T1000 (cell line): ENCODE measurements at regions not wholly inside any gene's neighbourhood (a gene's known extent, or its start where the extent isn't known, plus 50 kb on each side); places are given as distances from the start of the nearest gene placed in this dataset.
A peak's percentile ranks its signal among the peaks of the same experiment; 100 is the strongest.
"Not testable (repeated sequence)": the region's sequence is repeated elsewhere in the genome, so short reads cannot be mapped to it uniquely, and the experiment has no call there.

ENCODE experiments used
- DNase-seq: peaks from one replicate; lab custom pipeline; 2025; ENCODE audit warnings: mixed read lengths; lab: John Stamatoyannopoulos, UW

DNA sequence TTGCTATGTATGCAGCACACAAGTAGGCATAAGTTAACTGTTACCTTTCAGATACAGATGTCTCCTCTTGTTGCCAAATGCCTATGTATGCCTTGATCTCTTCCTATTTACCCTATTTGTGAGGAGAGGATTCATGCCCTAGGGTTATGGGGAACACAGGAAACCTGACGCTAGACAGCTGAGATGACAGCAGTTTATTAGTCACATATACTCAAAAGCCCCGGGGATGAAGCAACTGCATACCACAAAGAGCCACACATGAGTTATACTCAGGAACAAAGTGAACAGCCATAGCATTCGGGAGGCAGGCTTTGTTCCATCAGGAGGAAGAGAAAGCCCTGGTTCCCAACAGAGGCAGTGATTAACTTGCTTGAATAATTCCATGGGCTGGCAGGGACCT is 1011.7 kb upstream of the PCDH7 start:
- peak; percentile 77 for DNase-seq

DNA sequence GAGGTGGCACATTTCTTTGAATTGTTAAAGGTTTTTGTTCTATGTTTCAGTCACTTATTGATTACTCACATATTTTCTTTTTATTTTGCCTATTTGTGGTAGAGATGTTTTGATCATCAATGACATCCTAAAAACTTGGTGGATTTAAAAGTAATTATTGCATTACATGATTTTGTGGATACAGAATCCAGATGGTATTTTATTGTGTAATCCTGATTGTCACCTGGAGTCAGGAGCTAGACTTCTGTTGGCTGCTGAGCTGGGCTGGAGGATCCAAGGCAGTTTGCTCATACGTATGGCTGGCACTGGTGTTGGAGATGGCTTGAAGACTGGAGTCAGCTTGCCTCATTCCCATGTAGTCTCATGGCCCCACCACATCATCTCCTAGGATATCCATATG is 1009.6 kb upstream of the PCDH7 start:
- no peak for DNase-seq

DNA sequence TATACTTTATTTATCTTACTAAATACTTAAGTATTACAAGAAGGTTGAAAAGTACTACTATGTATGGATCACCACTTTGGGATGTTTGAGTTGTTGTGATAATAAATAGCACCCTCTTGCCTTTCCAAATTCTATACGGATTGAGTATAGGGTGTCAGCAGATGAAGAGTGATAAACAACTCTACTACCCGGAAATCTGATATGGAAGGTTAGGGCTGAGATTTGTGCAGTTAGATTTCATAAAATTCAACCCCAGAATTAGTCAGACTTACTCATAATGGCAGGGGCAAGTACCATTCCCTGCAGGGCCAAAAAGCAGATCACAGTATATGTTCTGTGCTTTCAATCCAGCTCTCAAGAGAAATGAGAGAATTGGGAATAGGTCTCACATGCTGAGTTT is 1008.9 kb upstream of the PCDH7 start:
- DNase-seq: no peak

DNA sequence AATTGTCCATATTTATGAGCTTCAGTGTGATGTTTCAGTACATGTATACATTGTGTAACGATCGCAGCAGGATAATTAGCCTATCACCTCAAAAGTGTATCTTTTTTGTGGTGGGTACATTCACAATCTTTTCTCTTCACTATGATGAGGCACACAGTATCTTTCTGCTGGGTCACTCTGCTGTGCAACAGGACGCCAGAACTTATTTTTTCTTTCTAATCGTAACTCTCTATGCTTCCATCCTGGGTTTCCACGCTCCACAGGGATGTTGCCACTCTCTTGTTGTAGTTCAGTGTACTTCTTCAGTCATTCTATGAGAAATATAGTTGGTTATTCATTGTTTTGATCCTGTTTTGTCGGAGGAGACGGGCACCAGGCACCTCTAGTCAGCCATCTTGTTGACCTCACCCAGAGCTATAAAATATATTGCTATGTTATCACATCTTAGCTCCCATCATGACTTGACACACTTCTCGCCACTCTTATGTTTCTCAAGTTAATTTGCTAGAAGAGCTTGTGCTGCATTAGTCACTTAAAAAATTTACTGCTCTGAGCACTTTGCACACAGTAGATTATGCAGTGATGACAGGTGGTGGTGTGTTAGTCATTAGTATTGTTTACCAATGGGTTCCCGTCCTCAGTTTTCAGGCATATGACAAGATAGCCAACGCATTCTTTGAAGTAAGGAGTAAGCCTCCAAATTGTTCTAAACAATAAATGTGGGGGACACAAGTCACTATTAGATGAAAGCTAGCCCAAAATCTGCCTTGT is 1002.7 kb upstream of the PCDH7 start:
- peak; percentile 14 for DNase-seq

DNA sequence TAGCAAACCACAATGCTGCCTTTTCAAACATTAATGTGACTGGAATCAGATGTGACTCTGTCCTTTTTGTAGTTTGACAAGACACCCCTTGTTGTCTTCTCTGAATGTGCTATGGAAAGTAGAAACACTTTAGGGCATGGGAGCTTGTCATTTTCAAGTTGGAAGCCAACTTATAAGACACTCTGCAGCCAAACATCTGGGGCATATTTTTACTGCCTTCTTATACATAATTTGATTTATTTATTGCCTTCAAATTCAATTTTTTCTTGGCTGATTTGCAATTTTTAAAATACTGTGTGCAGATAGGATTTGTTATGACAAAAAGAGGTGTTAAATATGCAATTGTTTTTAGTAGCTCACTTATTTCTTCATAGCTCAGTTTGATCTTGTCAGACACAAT is 1002.0 kb upstream of the PCDH7 start:
- DNase-seq: no peak

DNA sequence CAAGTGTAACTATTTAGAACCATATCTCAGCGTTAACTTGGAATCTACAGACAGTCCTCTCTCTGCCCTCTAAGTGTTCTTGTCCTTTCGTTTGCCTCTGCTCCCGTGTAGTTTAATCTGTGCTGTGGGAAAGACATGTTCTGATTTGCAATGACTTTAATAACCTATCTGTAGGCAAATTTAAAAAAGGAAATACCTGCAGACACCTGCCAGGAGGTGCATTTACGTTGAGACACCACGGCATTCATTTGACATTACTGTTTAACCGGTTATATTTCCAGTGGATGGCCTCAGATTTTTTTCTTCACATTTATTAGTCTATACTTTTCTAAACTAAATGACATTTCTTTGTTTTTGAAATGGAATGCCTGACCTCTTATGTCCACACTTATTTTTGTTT is 997.9 kb upstream of the PCDH7 start:
- no peak for DNase-seq

DNA sequence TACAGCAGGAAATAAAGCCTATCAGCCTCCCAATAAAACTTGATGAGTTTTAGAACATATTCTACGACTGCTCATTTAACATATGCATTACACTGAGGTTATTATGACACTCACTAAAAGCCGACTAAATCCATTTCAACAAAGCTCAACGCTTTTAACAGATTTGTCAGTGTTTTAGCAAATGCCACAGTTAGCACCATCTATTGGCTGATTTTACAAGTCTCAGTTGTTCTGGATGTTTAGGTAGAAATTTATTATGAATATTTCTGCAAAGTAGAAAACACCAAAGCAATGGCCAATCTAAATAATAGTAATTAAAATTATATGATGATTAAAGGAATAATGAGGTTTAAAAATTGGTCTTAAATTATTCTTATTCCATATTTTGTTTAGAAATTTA is 993.2 kb upstream of the PCDH7 start:
- DNase-seq: no peak

DNA sequence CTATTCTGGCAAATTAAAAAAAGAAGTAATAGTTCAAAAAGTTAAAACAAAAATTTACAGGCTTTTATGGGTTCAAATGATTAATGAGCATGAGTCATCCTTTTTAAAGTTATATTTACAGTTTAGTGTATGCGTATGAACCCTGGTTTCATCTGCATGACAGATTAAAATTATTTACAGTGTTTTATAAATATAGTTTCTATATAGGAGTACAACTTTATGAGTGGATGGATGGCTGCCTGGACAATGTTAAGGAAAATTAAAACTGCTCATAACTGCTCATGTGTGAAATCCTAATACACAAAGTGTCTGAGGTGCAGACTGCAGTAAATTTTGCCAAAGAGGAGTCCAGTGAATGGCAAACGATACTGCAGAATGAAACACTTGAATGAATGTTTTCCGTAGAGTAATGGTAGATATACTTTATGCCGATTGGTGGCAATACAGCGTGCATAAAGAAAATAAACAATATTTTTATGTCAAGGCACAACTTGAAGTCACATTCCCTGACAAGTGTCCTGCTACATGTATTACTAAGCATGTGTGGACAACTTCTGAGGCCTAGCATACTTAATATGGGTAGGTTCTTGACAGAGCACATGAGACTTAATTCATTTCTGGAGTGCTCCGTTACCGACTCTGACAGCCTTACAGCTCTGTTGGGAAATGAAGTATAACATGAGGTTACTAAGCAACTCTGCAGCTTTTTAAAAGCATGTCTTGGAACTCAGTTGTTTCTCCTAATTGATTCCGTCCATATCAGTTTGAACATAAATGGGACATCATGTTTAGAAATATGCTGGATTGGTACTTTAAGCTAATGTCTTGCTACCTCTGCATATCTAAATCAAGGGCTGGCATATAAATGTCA is 985.6 kb upstream of the PCDH7 start:
- no peak for DNase-seq

DNA sequence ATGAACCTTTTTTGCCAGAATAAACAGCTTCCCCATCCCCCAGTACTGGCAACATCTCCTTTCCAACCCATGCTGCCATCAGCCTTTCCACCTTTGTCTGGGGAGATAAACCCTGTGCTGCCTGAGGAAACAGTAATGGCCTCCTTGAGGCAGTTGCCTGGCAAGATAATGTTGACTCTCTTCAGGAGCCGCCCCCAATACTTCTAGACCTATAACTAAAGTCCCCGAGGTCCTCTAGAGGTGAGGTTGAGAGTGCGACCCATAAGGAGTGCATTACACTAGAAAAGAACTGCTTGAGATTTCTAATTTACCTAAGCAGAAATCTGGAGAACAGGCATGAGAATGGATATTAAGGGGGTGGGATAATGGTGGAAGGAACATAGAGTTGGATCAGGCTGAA is 963.2 kb upstream of the PCDH7 start:
- no peak for DNase-seq

DNA sequence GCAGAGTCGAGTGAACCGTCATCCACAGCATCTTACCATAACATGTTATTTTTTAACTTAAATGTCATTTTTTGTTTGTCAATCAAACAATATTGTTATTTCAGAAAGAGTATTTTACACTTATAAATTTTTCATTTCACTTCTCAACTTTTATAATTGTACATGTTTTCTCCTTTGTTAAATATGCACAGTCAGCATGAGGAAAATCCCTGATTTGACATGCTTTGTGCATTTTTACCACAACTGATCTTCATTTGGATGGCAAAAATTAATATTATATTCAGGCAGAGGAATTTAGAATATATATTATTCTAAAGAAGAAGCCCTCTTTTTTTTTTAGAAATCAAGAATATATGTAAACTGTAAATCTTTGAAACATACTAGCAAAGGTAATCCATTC is 958.0 kb upstream of the PCDH7 start:
- no peak for DNase-seq

DNA sequence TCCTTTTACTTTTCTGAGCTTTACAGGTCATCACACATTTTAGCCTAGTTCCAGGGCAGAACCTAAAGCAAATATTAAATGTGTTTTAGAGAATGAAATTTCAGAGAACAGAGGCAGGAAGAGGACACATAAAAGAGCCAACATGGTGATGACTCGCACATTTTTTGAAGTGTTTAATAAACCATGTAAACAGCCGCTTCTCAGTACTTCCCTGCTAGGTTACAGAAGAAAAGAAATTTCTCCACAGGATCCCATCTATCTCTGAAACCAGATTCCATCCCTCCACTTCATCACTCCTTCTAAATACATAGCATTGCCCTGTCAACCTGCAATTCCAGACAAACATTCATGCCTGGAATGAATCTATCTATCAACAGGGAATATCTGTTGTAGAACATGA is 949.5 kb upstream of the PCDH7 start:
- DNase-seq: no peak

DNA sequence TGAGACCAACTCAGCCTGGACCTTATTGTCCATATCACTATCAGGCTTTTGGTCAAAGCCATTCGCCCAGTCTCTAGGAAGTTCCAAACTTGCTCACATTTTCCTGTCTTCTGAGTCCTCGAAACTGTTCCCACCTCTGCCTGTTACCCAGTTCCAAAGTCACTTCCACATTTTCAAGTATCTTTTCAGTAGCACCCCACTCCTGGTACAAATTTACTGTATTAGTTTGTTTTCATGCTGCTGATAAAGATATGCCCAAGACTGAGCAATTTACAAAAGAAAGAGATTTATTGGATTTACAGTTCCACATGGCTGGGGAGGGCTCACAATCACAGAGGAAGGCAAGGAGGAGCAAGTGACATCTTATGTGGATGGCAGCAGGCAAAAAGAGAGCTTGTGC is 932.0 kb upstream of the PCDH7 start:
- DNase-seq: not testable (repeated sequence)

DNA sequence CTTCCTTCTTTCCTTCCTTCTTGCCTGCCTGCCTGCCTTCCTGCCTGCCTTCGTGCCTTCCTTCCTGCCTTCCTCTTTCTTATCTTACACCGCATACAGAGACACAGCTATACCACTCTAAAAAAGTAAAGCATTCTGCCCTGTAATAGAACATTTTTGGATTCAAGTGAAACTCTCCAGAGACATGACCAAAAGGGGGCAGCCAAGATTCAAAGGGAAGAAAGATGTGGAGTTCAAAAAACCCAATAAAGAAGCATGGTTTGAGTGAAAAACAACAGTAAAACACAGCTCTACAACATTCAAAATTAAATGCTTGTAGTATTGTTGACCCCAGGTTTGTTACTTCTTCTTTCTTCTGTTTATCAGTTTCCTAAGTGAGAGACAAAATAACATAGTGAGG is 914.9 kb upstream of the PCDH7 start:
- no peak for DNase-seq

DNA sequence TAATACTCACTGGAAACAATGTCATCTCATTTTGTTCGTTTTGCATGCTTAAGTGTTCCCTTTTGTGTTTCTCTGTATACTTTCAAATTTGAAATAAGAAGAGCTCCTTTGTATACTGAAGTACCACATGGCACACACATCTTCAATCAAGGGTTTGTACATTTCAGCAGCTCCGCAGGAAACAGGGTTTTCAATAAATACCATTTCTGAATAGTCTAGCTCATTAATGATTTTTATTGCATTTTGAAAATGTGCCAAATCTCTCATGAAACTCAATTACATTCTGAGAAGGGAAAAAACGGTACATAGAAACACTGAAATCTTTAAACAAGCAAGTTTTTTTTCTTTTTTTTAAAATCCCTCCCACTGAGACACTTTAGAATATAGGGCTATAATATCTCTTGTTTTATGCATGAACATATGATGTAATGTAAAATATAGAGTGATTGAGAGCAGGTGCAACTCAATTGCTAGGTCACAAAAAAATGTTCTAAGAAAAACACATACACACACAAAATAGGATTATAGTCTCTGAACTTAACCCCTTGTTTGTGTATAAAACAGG is 914.2 kb upstream of the PCDH7 start:
- no peak for DNase-seq

DNA sequence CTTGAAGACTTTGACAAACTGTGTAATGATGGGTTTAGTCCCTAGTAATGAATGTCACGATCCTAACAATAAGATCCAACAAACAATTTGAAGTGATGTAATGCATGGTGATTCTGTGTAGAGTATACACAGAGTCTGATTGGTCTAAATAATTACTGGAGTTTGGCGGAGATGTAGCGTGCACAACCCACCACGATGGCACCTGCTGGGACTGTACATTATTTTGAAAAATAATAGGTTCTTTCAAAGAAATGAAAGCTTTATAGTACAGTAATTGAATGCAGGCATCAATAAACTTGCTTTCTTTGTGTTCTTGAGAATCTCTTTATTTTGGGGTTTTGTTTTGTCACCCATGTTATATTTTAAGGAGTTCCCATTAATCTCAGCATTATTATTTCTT is 902.2 kb upstream of the PCDH7 start:
- DNase-seq: no peak

DNA sequence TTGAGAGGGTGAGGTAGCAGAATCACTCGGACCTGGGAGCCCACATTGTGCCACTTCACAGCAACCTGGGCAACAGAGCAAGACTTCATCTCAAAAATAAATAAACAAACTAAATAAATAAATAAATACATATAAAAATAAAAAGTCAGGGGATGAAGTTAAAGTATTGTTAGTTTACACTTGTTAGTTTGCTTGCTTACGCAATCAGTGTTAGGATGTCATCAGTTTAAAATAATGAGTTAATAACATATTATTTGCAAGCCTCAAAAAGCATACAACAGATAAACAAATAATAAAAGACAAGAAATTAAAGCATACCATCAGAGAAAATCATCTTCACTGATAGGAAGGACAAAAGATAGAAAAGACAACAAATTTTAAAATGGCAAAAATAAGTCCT is 891.1 kb upstream of the PCDH7 start:
- DNase-seq: no peak

DNA sequence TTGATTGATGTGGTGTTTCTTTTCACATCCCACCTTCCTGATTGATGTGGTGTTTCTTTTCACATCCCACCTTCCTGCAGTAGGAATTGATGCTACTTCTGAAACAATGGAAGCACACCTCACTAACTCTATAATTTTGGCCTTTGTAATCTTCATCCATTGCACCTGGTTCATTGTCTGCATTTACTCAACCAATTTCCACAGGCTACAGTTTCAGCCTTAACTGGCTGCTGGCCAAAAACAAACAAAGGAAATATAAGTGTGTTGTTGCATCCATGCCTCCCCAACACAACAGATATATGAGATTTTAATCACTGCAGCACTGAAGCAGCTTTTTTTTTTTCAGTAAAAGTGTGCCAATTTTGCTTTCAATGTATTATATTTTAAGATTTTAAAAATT is 867.6 kb upstream of the PCDH7 start:
- DNase-seq: no peak

DNA sequence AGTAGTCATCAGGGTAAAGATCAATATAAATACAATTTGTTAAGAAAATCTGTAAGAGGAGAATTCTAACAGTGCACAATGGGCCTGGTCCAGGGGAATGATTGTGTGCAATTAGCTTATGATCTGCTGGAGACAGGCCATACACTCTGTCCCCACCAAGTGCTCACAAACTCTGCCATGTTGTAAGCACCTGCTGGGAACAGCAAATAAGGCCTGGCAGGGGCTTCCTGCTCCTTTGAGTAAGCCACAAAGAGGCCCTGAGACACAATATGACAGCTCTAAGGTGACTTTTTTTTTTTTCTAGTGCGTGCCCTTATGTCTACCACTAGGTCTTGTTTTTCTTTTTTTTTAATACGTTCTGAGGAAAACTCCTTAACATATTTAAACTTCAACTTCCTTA is 866.3 kb upstream of the PCDH7 start:
- no peak for DNase-seq

DNA sequence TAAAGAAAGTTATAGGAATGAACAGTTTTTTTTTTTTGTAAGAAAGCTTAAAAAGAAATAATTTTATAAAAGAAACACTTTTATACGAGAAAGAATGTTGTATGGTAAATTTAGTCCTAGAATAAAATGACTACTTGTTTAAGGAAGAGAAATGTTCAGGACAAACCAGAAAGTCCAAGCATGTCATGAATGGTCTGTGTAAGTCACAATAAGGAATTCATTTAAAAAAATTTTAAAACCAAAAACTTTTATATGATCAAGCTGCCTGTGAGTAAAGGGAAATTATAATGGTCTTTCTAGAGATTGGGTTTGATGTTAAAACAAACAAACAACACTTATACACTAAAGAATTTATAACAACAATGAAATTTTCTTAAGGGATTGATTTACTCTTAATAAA is 858.9 kb upstream of the PCDH7 start:
- no peak for DNase-seq

DNA sequence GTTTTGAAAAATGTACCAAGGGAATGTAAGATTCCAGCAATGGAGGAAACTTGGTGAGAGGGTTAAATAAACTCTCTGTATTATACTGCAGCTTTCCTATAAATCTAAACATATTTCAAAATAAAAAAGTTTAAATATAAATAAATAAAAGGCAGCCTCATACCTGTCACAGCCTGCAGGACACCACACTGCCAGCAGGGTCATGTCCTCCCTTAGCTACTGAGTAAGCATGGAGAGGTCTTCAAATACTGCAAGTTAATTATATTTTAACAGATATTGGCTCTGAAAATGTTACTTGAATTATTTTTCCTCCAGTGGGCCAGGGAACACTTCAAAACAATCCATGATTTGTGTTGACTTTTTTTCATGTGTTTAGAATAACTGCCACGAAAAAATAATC is 852.8 kb upstream of the PCDH7 start:
- DNase-seq: no peak

DNA sequence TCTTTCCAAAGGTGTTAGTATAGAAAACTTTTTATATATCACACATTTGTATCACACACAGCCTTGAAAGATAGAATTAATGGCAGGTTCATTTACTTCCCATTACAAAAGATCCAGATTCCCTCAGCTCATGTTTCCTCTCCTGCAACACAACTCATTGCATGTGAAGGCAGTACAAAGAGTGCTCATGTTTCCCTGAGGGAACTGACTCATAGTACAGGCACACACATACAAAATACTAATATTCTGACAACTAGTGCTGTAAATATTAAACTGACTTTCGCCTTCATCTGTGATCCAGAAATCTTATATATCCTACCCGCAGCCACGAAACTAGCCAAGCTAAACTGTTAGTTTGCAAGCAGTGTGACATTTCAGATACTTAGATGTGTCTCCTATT is 819.8 kb upstream of the PCDH7 start:
- DNase-seq: no peak

DNA sequence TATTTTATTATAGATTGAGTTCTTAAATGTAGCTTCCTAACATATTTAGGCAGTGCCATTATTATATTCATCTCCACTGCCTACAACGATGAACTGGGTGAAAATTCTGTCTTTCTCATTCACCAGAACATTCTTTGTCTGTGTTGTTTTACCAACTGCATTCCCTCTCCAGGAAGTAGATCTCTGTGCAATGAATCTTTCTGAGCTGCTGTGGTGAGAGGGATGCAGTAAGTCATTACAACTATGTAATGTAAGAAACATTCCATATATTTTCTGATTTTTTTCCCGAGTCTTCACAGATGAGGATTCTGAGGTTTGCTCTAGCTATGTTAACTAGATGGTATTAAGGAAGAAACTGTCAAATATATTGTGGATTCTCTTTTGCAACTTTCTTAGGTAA is 811.9 kb upstream of the PCDH7 start:
- no peak for DNase-seq

DNA sequence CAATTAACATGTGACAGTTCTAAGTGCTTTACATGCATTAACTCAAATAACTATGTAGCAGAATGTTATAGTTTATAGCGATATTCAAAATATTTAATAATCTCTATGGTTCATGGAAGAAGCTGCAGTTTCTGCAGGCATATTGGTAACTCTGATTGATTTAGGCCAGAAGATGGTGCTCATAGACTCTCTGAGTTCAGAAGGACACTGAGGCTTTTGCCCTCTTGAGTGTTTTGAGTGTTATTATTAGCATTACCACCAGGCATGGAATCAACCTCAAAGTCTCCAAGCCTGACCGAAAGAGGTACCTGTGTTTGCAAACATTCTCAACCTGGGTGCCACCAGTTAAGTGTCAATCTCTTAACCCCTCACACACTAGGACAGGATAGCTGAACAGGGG is 792.3 kb upstream of the PCDH7 start:
- DNase-seq: no peak
